ENCODE measurements at regions not wholly inside any gene's neighbourhood (a gene's known extent, or its start where the extent isn't known, plus 50 kb on each side); places are given as distances from the start of the nearest gene placed in this dataset.

- no peak for TF ChIP-seq POLR2A (IDR thresholded peaks at IDR 0.05; ENCODE audit: low read depth)
- TF ChIP-seq, protein P1, sequence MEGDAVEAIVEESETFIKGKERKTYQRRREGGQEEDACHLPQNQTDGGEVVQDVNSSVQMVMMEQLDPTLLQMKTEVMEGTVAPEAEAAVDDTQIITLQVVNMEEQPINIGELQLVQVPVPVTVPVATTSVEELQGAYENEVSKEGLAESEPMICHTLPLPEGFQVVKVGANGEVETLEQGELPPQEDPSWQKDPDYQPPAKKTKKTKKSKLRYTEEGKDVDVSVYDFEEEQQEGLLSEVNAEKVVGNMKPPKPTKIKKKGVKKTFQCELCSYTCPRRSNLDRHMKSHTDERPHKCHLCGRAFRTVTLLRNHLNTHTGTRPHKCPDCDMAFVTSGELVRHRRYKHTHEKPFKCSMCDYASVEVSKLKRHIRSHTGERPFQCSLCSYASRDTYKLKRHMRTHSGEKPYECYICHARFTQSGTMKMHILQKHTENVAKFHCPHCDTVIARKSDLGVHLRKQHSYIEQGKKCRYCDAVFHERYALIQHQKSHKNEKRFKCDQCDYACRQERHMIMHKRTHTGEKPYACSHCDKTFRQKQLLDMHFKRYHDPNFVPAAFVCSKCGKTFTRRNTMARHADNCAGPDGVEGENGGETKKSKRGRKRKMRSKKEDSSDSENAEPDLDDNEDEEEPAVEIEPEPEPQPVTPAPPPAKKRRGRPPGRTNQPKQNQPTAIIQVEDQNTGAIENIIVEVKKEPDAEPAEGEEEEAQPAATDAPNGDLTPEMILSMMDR (IDR thresholded peaks at IDR 0.05), result no peak
Observed at GRCh38 chr1:244269169-244269568, 182.5 kb downstream of the ADSS2 start.

Data from esophagus muscularis mucosa (tissue), 3 donors.